Erythroblast (primary cell): ENCODE measurements at regions not wholly inside any gene's neighbourhood (a gene's known extent, or its start where the extent isn't known, plus 50 kb on each side); places are given as distances from the start of the nearest gene placed in this dataset.

ENCODE experiments used
- DNase-seq, 2 experiments: peaks; one replicate each; lab custom pipeline; 2025; lab: John Stamatoyannopoulos, UW
- GATA1 ChIP-seq: IDR thresholded peaks from 2 replicates; pipeline ENCODE4 v1.6.1; 2011; ENCODE audit warnings: low read depth, mild to moderate bottlenecking, control low read depth, low read length, moderate library complexity
- POLR2A ChIP-seq: IDR thresholded peaks from 2 replicates; pipeline ENCODE4 v1.6.1; 2011; ENCODE audit warnings: mild to moderate bottlenecking, low read length

DNA sequence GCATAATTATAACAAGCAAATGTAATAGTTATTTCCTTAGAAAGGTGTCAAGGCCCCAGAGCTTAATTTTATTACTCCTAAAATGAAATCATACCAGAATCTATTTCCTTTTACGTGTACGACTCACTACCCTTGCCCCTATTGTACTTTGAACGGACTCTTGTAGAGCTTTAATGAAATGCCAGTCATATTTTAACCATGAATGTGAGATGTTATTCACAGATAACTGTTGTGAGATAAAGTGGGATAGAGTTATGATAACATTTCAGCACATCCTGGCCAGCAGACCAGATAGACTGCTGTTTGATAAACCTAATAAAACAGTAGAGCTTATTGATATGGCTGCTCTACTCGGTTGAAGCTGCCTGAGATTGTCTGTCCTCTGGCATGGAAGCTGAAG is 500.8 kb upstream of the PBX1 start:
- no peak for DNase-seq
- TF ChIP-seq GATA1 = no peak
- TF ChIP-seq POLR2A = no peak

DNA sequence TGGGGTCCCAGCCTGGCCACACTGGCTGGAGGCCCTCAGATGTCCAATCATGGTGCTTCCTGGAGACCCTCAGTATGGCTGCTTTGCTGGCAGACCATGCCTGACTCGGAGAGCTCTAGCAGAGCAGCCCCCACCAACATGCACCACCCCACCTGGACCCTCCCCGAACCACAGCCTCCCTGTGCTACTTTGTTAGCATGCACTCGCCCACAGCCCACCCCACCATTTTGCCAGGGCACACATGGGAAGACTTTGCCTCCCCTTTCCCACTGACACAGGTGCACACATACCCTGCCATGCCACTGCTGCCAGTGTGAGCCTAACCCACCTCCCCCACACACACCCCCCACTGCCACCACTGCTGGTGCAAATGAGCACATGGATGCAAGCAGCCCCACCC is 497.5 kb upstream of the PBX1 start:
- no peak for DNase-seq
- TF ChIP-seq GATA1 = no peak
- TF ChIP-seq POLR2A = no peak

GRCh38 chr1:164064501-164064900 is 494.5 kb upstream of the PBX1 start:
- no peak for DNase-seq
- TF ChIP-seq POLR2A (no peak), GATA1 (no peak)

DNA sequence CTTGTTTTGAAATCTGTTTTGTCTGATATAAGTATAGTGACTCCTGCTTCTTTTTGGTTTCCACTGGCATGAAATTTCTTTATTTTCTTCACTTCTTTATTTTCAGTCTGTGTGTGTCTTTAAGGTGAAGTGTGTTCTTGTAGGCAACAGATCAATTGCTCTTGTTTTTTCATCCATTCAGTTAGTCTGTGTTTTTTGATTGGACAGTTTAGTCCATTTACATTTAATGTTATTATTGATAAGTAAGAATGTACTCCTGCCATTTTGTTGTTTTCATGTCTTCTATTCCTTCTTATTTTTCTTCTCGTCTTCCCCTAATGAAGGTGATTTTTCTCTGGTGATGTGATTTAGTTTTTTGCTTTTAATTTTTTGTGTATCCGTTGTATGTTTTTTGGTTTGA is 487.7 kb upstream of the PBX1 start:
- DNase-seq = no peak
- no peak for TF ChIP-seq POLR2A
- no peak for TF ChIP-seq GATA1

GRCh38 chr1:164086832-164087231 is 472.2 kb upstream of the PBX1 start:
- TF ChIP-seq GATA1 (no peak), POLR2A (no peak)
- DNase-seq = no peak

DNA sequence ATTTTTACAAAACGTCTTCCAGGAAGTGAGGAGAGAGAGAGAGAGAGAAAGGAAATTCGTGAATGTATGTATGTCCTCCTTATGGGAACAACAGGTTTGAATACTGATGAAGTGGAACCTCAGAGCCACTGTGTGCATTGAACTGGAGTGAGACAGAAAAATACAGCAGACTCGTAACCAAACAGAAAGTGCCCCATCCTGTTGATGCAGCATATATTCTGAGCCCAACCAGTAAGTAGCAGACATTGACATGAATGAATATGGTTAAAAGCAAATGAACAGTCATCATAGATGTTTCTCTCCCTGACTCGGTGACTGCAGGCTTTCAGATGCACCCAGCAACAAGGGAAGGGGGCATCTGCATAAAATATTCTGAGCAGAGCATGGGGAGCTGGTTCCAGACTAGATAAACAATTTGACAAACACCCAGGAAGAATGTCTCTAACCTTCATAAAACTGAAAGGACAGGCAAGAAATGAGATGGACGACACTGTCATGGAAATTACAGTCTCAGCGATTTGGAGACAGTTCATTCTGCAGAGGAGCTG is 471.0 kb upstream of the PBX1 start:
- DNase-seq = no peak
- TF ChIP-seq GATA1 = no peak
- TF ChIP-seq POLR2A = no peak

DNA sequence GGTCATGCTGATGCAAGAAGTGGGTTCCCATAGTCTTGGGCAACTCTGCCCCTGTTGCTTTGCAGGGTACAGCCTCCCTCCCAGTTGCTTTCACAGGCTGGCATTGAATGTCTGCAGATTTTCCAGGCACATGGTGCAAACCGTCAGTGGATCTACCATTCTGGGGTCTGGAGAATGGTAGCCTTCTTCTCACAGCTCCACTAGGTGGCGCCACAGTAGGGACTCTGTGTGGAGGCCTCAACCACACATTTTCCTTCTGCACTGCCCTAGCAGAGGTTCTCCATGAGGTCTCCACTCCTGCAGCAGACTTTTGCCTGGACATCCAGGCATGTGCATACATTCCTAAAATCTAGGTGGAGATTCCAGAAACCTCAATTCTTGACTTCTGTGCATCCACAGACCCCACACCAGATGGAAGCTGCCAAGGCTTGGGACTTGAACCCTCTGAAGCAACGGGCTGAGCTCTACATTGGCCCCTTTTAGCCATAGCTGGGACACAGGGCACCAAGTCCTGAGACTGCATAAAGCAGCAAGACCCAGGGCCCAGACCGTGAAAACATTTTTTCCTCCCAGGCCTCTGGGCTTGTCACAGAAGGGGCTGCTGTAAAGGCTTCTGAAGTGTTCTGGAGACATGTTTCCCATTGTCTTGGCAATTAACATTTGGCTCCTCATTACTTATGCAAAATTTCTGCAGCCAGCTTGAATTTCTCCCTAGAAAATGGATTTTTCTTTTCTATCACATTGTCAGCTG is 466.2 kb upstream of the PBX1 start:
- DNase-seq = peak; percentile 1 to 36
- no peak for TF ChIP-seq GATA1
- no peak for TF ChIP-seq POLR2A

- DNase-seq = no peak
- TF ChIP-seq POLR2A (no peak), GATA1 (no peak)
Measured at GRCh38 chr1:164093543-164093942, 465.4 kb upstream of the PBX1 start.

GRCh38 chr1:164101802-164102201 is 457.2 kb upstream of the PBX1 start:
- no peak for TF ChIP-seq GATA1
- TF ChIP-seq POLR2A = no peak
- DNase-seq = no peak

- DNase-seq = no peak
- TF ChIP-seq GATA1 (no peak), POLR2A (no peak)
Measured at GRCh38 chr1:164131949-164132348, 427.0 kb upstream of the PBX1 start.

- DNase-seq = no peak
Measured at GRCh38 chr1:164137273-164137925, 421.6 kb upstream of the PBX1 start.

DNA sequence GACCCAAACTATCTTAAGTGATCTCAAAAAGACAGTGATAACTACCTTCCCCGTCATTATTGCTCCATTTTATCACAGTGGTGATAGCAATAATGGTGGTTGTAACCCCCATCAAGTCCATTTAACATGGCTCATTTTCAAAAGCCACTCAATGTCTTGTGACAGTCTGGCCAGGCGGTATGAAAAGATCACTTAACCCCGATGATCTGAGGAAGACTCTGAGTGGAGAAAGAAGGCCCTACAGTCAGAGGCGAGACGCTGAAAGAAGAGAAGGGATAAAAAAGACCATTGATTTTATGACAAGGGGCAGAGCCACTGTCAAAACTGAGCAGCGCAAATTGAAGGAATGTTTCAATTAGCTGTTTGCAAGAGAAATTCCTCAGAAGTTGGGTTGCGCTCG is 417.2 kb upstream of the PBX1 start:
- no peak for TF ChIP-seq POLR2A
- no peak for TF ChIP-seq GATA1
- DNase-seq = no peak

More at GRCh38 chr1:164137273-164137925, 421.6 kb upstream of the PBX1 start:
- TF ChIP-seq POLR2A (no peak), GATA1 (no peak)

GRCh38 chr1:164154622-164155021 is 404.4 kb upstream of the PBX1 start:
- no peak for DNase-seq
- no peak for TF ChIP-seq GATA1
- TF ChIP-seq POLR2A = no peak

DNA sequence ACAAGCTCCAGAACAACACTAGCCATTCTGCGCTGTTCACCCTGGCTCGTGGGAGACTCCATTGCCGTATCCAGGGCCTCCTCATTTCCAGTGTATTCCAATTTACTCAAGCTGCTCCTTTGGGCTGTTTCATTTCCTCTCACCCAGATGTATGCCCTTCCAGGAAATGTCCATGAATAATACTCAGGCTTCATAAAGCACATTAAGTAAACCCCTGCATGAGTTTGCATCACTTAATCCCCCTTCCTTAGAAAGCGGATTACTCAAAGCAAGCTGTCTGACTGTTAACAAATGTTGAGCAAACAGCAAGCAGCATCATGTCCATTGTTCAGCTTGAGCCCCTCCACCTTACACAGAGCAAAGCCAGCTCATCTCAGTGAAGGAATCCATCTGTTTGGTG is 403.6 kb upstream of the PBX1 start:
- TF ChIP-seq GATA1 = no peak
- no peak for TF ChIP-seq POLR2A

More for the DNA sequence above, 403.6 kb upstream of the PBX1 start:
- DNase-seq = no peak
